ENCODE measurements at regions not wholly inside any gene's neighbourhood (a gene's known extent, or its start where the extent isn't known, plus 50 kb on each side); places are given as distances from the start of the nearest gene placed in this dataset.

- DNase-seq (ENCODE audit: low spot score), result no peak
Measured at GRCh38 chr3:124496061-124496460, 234.2 kb upstream of the UMPS start.

GRCh38 chr3:124497487-124497886 lies 232.8 kb upstream of the UMPS start:
- no peak for DNase-seq (ENCODE audit: low spot score)

- no peak for DNase-seq (ENCODE audit: low spot score)
Measured at GRCh38 chr3:124498891-124499290, 231.4 kb upstream of the UMPS start.

- no peak for DNase-seq (ENCODE audit: low spot score)
Measured at GRCh38 chr3:124504332-124505059, 225.8 kb upstream of the UMPS start.

GRCh38 chr3:124509884-124510283 lies 220.4 kb upstream of the UMPS start:
- DNase-seq (ENCODE audit: low spot score), result no peak

GRCh38 chr3:124510290-124510689 lies 220.0 kb upstream of the UMPS start:
- no peak for DNase-seq (ENCODE audit: low spot score)

GRCh38 chr3:124512881-124513609 lies 217.2 kb upstream of the UMPS start:
- no peak for DNase-seq (ENCODE audit: low spot score)

- no peak for DNase-seq (ENCODE audit: low spot score)
Measured at GRCh38 chr3:124513610-124513997, 216.6 kb upstream of the UMPS start.

GRCh38 chr3:124514683-124515082 lies 215.6 kb upstream of the UMPS start:
- DNase-seq (ENCODE audit: low spot score), result peak; percentile 84

GRCh38 chr3:124516333-124516732 lies 213.9 kb upstream of the UMPS start:
- no peak for DNase-seq (ENCODE audit: low spot score)

GRCh38 chr3:124517306-124517705 lies 212.9 kb upstream of the UMPS start:
- no peak for DNase-seq (ENCODE audit: low spot score)

GRCh38 chr3:124518350-124518749 lies 211.9 kb upstream of the UMPS start:
- DNase-seq (ENCODE audit: low spot score), result no peak

GRCh38 chr3:124519591-124520194 lies 210.6 kb upstream of the UMPS start:
- no peak for DNase-seq (ENCODE audit: low spot score)

- DNase-seq (ENCODE audit: low spot score), result no peak
Measured at GRCh38 chr3:124520970-124521369, 209.3 kb upstream of the UMPS start.

- no peak for DNase-seq (ENCODE audit: low spot score)
Measured at GRCh38 chr3:124522082-124522625, 208.1 kb upstream of the UMPS start.

GRCh38 chr3:124526601-124527000 lies 203.7 kb upstream of the UMPS start:
- no peak for DNase-seq (ENCODE audit: low spot score)

- peak; percentile 91 for DNase-seq (ENCODE audit: low spot score)
Measured at GRCh38 chr3:124529826-124530571, 200.3 kb upstream of the UMPS start.

GRCh38 chr3:124530916-124531315 lies 199.3 kb upstream of the UMPS start:
- no peak for DNase-seq (ENCODE audit: low spot score)

GRCh38 chr3:124532071-124532470 lies 198.2 kb upstream of the UMPS start:
- no peak for DNase-seq (ENCODE audit: low spot score)

- no peak for DNase-seq (ENCODE audit: low spot score)
Measured at GRCh38 chr3:124535306-124535705, 194.9 kb upstream of the UMPS start.

- DNase-seq (ENCODE audit: low spot score), result no peak
Measured at GRCh38 chr3:124540550-124541211, 189.6 kb upstream of the UMPS start.
